WTC11 (cell line): ENCODE measurements at regions not wholly inside any gene's neighbourhood (a gene's known extent, or its start where the extent isn't known, plus 50 kb on each side); places are given as distances from the start of the nearest gene placed in this dataset.

Experiments
- ATAC-seq: fragments of 200-7000 bp; cut with Tn5 transposase; 2 replicates; pipeline ENCODE4 v1.10.0; 2021; ENCODE audit warnings: mild to moderate bottlenecking, moderate library complexity
- CTCF ChIA-PET: fragments of 300-600 bp; sonication (Branson Sonifier 250); formaldehyde crosslinking; loops from one replicate; lab custom pipeline; 2021; ENCODE audit warnings: antibody characterized with exemption; lab: Charles Lee
- POLR2A ChIA-PET: fragments of 350-600 bp; sonication (Branson Sonifier 250); formaldehyde crosslinking; loops from one replicate; lab custom pipeline; 2021; ENCODE audit warnings: antibody characterized with exemption; lab: Charles Lee
- DNase-seq: peaks from one replicate; pipeline ENCODE4 v3.0.0; 2021; ENCODE audit warnings: low spot score
- H3K27ac Mint-ChIP-seq: 2 replicates; pipeline ENCODE4 v1.8.0; 2021; ENCODE audit warnings: mixed read lengths
- H3K27me3 Mint-ChIP-seq: 2 replicates; pipeline ENCODE4 v1.8.0; 2021; ENCODE audit warnings: low read depth, mild to moderate bottlenecking, moderate library complexity, mixed read lengths
- H3K36me3 Mint-ChIP-seq: 2 replicates; pipeline ENCODE4 v1.8.0; 2021; ENCODE audit warnings: mixed read lengths
- H3K4me1 Mint-ChIP-seq: 2 replicates; pipeline ENCODE4 v1.8.0; 2022; ENCODE audit warnings: mixed read lengths
- H3K4me3 Mint-ChIP-seq: 2 replicates; pipeline ENCODE4 v1.8.0; 2021; ENCODE audit warnings: mild to moderate bottlenecking, moderate library complexity, mixed read lengths
- H3K9me3 Mint-ChIP-seq: 2 replicates; pipeline ENCODE4 v1.8.0; 2021; ENCODE audit warnings: mixed read lengths
- ATF2 ChIP-seq: sonication (generic); formaldehyde crosslinking; IDR thresholded peaks from 2 replicates; pipeline ENCODE4 v1.8.1; 2022; ENCODE audit warnings: low read depth, missing genetic modification reagents, borderline replicate concordance
- ATF3 ChIP-seq: sonication (generic); formaldehyde crosslinking; conservative IDR thresholded peaks from 2 replicates; pipeline ENCODE4 v1.8.1; 2022; ENCODE audit warnings: mild to moderate bottlenecking, missing genetic modification reagents
- ATF6 ChIP-seq: sonication (generic); formaldehyde crosslinking; IDR thresholded peaks from 2 replicates; pipeline ENCODE4 v1.8.1; 2023; ENCODE audit warnings: mild to moderate bottlenecking, missing genetic modification reagents
- CTCF ChIP-seq: fragments of 200-600 bp; IDR thresholded peaks from 2 replicates; pipeline ENCODE4 v1.8.0; 2022; ENCODE audit warnings: antibody characterized with exemption
- ELF4 ChIP-seq: sonication (generic); formaldehyde crosslinking; IDR thresholded peaks from 2 replicates; pipeline ENCODE4 v1.8.1; 2022; ENCODE audit warnings: low read depth, mild to moderate bottlenecking, moderate library complexity, missing genetic modification reagents
- GRHL2 ChIP-seq: fragments of 250-450 bp; sonication (Bioruptor Pico); IDR thresholded peaks from 2 replicates; pipeline ENCODE4 v1.8.0; 2022; ENCODE audit warnings: mild to moderate bottlenecking, moderate library complexity; ENCODE audit not compliant: insufficient replicate concordance, severe bottlenecking
- HMGA2 ChIP-seq: fragments of 250-450 bp; sonication (Bioruptor Pico); IDR thresholded peaks from 2 replicates; pipeline ENCODE4 v1.4.0; 2021; ENCODE audit warnings: mild to moderate bottlenecking, moderate library complexity
- IRF2 ChIP-seq: sonication (generic); formaldehyde crosslinking; IDR thresholded peaks from 2 replicates; pipeline ENCODE4 v1.8.0; 2022; ENCODE audit warnings: low read depth, missing genetic modification reagents, borderline replicate concordance
- MAX ChIP-seq: sonication (generic); formaldehyde crosslinking; IDR thresholded peaks from 2 replicates; pipeline ENCODE4 v1.8.0; 2022; ENCODE audit warnings: mild to moderate bottlenecking, missing genetic modification reagents
- NFATC4 ChIP-seq: fragments of 250-450 bp; sonication (Bioruptor Pico); IDR thresholded peaks from 2 replicates; pipeline ENCODE4 v1.9.0; 2021; ENCODE audit warnings: mild to moderate bottlenecking
- NR2C2 ChIP-seq: sonication (generic); formaldehyde crosslinking; IDR thresholded peaks from 2 replicates; pipeline ENCODE4 v1.8.0; 2022; ENCODE audit warnings: mild to moderate bottlenecking, missing genetic modification reagents
- OVOL2 ChIP-seq: fragments of 250-450 bp; sonication (Bioruptor Pico); IDR thresholded peaks from 2 replicates; pipeline ENCODE4 v1.9.0; 2021; ENCODE audit warnings: mild to moderate bottlenecking, borderline replicate concordance
- PRDM15 ChIP-seq: sonication (generic); formaldehyde crosslinking; IDR thresholded peaks from 2 replicates; pipeline ENCODE4 v1.8.0; 2022; ENCODE audit warnings: missing genetic modification reagents
- PRRX2 ChIP-seq: fragments of 250-450 bp; sonication (Bioruptor Pico); IDR thresholded peaks from 2 replicates; pipeline ENCODE4 v1.8.0; 2021; ENCODE audit warnings: mild to moderate bottlenecking
- TCF7 ChIP-seq: sonication (generic); formaldehyde crosslinking; IDR thresholded peaks from 2 replicates; pipeline ENCODE4 v1.8.0; 2022; ENCODE audit warnings: mild to moderate bottlenecking, low read depth, missing genetic modification reagents, moderate library complexity
- USF1 ChIP-seq: sonication (generic); formaldehyde crosslinking; IDR thresholded peaks from 2 replicates; pipeline ENCODE4 v1.8.0; 2022; ENCODE audit warnings: mild to moderate bottlenecking, missing genetic modification reagents
- ZNF232 ChIP-seq: sonication (generic); formaldehyde crosslinking; IDR thresholded peaks from 2 replicates; pipeline ENCODE4 v1.8.0; 2022; ENCODE audit warnings: mild to moderate bottlenecking, missing genetic modification reagents
- ZNF396 ChIP-seq: fragments of 250-450 bp; sonication (Bioruptor Pico); IDR thresholded peaks from 2 replicates; pipeline ENCODE4 v1.8.0; 2021; ENCODE audit warnings: mild to moderate bottlenecking, moderate library complexity, borderline replicate concordance

- TF ChIP-seq HMGA2 (CRISPR knock-in tag) (no peak), NR2C2 (CRISPR knock-in tag) (no peak), MAX (CRISPR knock-in tag) (no peak)
Measured at GRCh38 chrX:906586-906985, 276.0 kb downstream of the SHOX start (continued).

GRCh38 chrX:905848-906566 lies 275.4 kb downstream of the SHOX start:
- H3K4me3 Mint-ChIP-seq, result no peak overlapping the region
- TF ChIP-seq CTCF (no peak), GRHL2 (CRISPR knock-in tag) (no peak), ATF6 (CRISPR knock-in tag) (no peak), IRF2 (no peak), USF1 (CRISPR knock-in tag) (no peak), PRRX2 (CRISPR knock-in tag) (no peak), ZNF396 (CRISPR knock-in tag) (no peak), TCF7 (CRISPR knock-in tag) (no peak), OVOL2 (CRISPR knock-in tag) (no peak), ATF2 (CRISPR knock-in tag) (no peak), ATF3 (CRISPR knock-in tag) (no peak), ELF4 (no peak), NFATC4 (CRISPR knock-in tag) (no peak), ZNF232 (CRISPR knock-in tag) (no peak), PRDM15 (CRISPR knock-in tag) (no peak)
- no peaks in the 10 kb centered on the region; the same call in 1 of the 2 replicates for H3K27me3 Mint-ChIP-seq
- H3K4me1 Mint-ChIP-seq, result no peaks in the 10 kb centered on the region
- peaks cover 18% of the 10 kb centered on the region for H3K9me3 Mint-ChIP-seq
- CTCF ChIA-PET, result no interaction called here
- DNase-seq (no peak), ATAC-seq (no peak)
- 0 out of 2 replicates have a peak overlapping the region, but pooled peaks have one; percentile 60 for H3K27ac Mint-ChIP-seq
- H3K36me3 Mint-ChIP-seq, result no peaks in the 10 kb centered on the region
- POLR2A ChIA-PET, result no interaction called here
